ENCODE measurements at regions not wholly inside any gene's neighbourhood (a gene's known extent, or its start where the extent isn't known, plus 50 kb on each side); places are given as distances from the start of the nearest gene placed in this dataset.
"Not testable (repeated sequence)": the region's sequence is repeated elsewhere in the genome, so short reads cannot be mapped to it uniquely, and the experiment has no call there.

DNA sequence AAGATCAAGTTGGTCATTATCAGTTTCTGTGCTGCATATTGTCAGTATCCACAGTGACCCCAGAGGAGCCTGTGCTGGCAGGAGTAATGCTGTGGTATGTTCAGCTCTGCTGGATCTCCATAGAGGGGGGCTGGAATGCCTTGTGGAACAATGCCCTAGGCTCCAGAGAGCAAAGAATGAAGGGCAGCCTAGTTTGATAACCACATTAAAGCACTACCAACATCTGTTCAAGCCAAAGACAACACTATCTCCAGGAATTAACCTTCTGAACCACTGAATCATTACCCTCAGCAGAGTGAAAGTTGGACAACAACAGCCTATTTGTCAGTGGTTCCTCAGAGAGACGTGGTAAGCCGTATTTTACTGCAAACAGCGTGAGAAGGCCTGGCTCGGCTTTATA, 192.3 kb upstream of the CXorf66 start:
- peak; percentile 71 for DNase-seq

DNA sequence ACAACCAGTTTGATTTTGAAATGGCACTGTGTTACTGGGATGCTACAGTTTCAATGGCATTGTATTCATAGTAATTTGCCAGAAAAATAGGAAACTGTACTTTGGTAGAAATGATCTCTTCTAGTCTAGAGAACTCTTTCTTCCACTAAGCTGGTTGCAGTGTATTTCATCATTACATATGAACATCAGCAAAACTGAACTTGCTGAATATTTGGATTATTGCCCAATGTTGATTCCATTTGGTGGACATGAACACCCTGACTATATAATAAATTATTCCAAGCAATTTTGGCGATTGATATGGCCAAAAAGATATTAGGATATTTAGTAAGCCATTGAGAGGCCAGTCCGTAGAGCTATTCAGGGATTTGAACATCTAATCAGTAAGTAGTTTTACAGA, 191.8 kb upstream of the CXorf66 start:
- no peak for DNase-seq

DNA sequence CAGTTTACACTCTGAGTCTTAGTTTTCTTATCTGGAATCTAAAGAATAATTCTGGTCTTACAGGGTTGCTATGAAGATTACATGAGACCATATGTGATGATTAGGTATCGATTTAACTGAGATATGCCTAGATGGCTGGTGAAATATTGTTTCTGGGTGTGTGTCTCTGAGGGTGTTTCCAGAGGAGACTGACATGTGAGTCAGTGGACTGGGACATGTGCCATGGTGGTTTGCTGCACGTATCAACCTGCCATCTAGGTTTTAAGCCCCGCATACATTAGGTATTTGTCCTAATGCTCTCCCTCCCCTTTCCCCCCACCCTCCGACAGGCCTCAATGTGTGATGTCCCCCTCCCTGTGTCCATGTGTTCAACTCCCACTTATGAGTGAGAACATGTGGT, 186.0 kb upstream of the CXorf66 start:
- DNase-seq: no peak

GRCh38 chrX:140149761-140150160, 184.4 kb upstream of the CXorf66 start:
- DNase-seq: no peak

- DNase-seq: no peak
Observed at GRCh38 chrX:140141444-140142029, 176.2 kb upstream of the CXorf66 start.

GRCh38 chrX:140138492-140138891, 173.2 kb upstream of the CXorf66 start:
- not testable (repeated sequence) for DNase-seq

- DNase-seq: not testable (repeated sequence)
Observed at GRCh38 chrX:140138065-140138464, 172.7 kb upstream of the CXorf66 start.

DNA sequence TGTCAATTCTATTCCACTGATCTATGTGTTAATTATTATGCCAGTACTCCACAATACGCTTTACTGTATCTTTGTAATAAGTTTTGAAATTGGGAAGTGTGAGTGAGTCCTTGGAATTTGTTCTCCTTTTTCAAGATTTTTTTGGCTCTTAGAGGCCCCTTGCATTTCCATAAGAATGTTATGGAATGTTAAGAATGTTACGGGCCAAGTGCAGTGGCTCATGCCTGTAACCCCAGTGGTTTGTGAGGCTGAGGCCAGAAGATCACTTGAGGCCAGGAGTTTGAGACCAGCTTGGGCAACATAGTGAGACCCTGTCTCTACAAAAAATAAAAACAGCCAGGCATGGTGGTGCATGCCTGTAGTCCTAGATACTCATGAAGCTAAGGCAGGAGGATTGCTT, 167.6 kb upstream of the CXorf66 start:
- no peak for DNase-seq

GRCh38 chrX:140123446-140123845, 158.1 kb upstream of the CXorf66 start:
- DNase-seq: peak; percentile 59

- DNase-seq: not testable (repeated sequence)
Observed at GRCh38 chrX:140114059-140114458, 148.7 kb upstream of the CXorf66 start.

DNA sequence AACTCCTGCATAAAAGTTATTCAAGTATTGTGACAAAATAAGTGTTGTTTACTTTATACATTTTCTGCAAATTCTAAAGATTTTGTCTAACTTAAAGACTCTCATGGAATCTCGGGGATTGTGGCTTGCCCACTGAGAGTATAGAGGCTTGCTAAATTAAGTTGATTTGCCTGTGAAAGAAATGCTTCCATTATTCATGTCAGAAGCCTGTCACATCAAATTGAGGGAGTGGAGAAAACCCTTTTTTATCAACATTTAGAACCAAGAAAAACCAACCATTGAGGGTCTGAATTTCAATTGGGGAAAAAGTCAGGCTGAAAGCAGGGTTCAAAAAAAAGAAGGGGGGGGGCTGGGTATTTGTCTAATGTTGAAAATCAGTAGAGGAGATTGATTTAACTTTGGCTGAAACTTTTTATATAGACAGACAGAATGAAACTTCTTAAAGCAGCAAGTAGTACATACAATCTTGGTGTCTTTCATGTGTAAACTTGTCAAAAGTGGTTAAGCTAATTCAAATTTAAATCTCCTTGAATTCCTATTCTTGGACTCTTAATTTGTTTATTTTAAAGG, 144.8 kb upstream of the CXorf66 start:
- DNase-seq: no peak

DNA sequence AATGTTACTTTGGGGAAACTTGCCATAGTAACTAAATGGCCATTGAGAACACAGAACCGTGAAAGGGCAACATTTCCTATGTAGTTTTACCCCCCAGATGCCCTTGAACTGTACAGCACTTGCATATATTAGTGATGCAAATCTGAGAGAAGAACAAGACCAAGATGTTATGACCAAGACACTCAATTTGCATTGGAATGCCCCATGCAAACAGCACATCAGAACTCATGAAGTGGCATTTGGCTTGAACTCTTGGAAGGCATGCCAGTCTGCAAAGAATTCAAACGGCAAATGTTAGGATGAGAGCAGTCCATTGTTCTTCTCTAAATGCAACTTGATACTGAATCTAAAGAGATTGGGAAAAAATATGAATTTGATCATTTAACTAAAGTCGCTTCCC, 139.4 kb upstream of the CXorf66 start:
- no peak for DNase-seq

- no peak for DNase-seq
Observed at GRCh38 chrX:140099221-140099620, 133.9 kb upstream of the CXorf66 start.

DNA sequence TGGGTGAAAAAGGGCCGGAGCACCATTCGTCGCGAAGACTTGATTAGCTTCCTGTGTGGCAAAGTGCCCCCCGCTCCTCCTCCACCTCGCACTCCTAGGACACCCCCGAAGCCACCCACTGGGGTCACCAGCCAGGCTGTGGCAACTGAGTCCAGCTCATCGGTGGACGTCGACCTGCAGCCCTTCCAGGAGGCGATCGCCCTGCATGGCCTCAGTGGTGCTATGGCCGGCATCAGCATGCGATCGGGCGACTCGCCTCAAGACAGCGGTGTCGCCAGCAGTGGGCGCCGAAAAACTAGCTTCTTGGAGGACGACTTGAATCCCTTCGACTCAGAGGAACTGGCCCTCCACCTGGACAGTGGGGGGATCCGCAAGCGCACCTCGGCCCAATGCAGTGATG, 126.8 kb upstream of the CXorf66 start:
- DNase-seq: no peak

DNA sequence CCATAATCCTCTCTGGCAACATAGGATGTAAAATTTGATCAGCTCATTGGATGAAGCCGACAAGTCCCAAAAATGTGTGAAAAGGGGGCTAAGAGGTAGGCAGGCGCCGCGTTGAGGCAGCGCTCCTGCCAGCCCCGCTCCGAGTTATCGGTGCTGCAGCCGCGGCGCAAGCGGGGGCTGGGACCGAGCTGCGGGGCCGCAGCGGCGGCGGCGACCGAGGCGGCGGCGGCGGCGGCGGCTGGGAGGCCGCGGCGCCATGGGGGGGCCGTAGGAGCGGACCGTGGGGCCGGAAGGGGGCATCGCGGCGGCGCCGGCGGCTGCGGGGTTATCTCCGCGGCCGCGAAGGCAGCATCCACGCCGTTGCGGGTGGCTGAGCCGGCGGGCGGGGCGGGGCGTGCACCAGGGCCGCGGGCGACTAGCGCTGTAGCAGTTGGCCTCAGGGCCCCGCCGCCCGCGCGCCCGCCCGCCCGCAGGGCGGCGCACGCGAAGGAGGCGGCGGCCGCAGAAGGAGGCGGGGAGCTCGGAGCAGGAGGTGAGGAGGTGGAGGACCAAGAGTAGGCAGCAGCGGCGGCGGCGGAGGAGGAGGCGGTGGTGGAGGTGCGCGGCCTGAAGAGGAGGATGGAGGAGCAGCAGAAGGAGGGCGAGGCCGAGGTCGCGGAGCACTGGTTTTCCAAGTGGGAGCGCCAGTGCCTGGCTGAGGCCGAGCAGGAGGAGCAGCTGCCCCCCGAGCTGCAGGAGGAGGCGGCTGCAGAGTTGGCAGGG, 126.0 kb upstream of the CXorf66 start:
- DNase-seq: peak; percentile 76

GRCh38 chrX:140090800-140091124, 125.4 kb upstream of the CXorf66 start:
- DNase-seq: no peak

GRCh38 chrX:140088438-140088837, 123.1 kb upstream of the CXorf66 start:
- no peak for DNase-seq

- DNase-seq: no peak
Observed at GRCh38 chrX:140087875-140088274, 122.6 kb upstream of the CXorf66 start.

- no peak for DNase-seq
Observed at GRCh38 chrX:140086691-140087090, 121.4 kb upstream of the CXorf66 start.

GRCh38 chrX:140074851-140075250, 109.5 kb upstream of the CXorf66 start:
- DNase-seq: not testable (repeated sequence)

- no peak for DNase-seq
Observed at GRCh38 chrX:140071037-140071436, 105.7 kb upstream of the CXorf66 start.

GRCh38 chrX:140065961-140066662, 100.8 kb upstream of the CXorf66 start:
- DNase-seq: no peak

- DNase-seq: no peak
Observed at GRCh38 chrX:140064993-140065392, 99.7 kb upstream of the CXorf66 start.

DNA sequence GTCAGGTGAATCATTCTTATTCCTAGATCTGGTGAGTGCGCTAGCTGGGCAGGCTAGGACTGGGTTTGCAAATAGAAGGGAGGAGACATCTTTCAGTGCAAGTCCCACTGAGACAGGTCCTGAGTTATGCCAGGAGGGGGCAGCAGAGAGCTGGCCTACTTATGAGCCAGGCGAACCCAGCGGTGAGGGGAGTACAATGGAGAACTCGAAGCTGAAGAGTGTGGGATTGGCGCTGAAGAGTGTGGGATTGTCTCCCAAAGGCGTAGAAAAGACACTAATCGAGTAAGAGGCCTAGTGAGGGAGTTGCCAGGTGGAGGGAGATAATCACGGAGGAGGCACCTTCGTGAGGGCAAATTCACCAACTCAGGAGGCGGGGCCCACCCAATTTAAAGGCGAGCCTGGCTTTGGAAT, 91.7 kb upstream of the CXorf66 start:
- DNase-seq: peak; percentile 81

Measured in islet precursor cell (in vitro differentiated cells).